PFSK-1 (cell line): ENCODE measurements at regions not wholly inside any gene's neighbourhood (a gene's known extent, or its start where the extent isn't known, plus 50 kb on each side); places are given as distances from the start of the nearest gene placed in this dataset.

Experiments
- FOXP2 ChIP-seq: optimal IDR thresholded peaks from 2 replicates; pipeline ENCODE3; 2011; ENCODE audit warnings: borderline replicate concordance, control low read depth, inconsistent platforms; ENCODE audit not compliant: insufficient read depth; ENCODE audit errors: extremely low read length, extremely low read depth
- POLR2AphosphoS5 ChIP-seq: IDR thresholded peaks from 2 replicates; pipeline ENCODE4 v1.6.1; 2012; ENCODE audit warnings: low read depth, mild to moderate bottlenecking, control low read depth, low read length, moderate library complexity
- SIN3A ChIP-seq: IDR thresholded peaks from 2 replicates; pipeline ENCODE4 v1.6.1; 2012; ENCODE audit warnings: mild to moderate bottlenecking, low read length, moderate library complexity, borderline replicate concordance; ENCODE audit not compliant: insufficient read depth
- TAF1 ChIP-seq: IDR thresholded peaks from 2 replicates; pipeline ENCODE4 v1.6.1; 2012; ENCODE audit warnings: low read length, control low read depth, borderline replicate concordance; ENCODE audit not compliant: insufficient read depth
- TF ChIP-seq, protein P1 (sequence below), 2 experiments: IDR thresholded peaks; 2 replicates each; pipeline versions ENCODE4 v1.6.1 to v1.8.0; 2011 to 2012; ENCODE audit warnings: low read depth in 2 of 2, low read length in 2 of 2, control low read depth in 1 of 2, inconsistent platforms in 1 of 2, mild to moderate bottlenecking in 1 of 2, moderate library complexity in 1 of 2; ENCODE audit not compliant: insufficient read depth in 1 of 2

DNA sequence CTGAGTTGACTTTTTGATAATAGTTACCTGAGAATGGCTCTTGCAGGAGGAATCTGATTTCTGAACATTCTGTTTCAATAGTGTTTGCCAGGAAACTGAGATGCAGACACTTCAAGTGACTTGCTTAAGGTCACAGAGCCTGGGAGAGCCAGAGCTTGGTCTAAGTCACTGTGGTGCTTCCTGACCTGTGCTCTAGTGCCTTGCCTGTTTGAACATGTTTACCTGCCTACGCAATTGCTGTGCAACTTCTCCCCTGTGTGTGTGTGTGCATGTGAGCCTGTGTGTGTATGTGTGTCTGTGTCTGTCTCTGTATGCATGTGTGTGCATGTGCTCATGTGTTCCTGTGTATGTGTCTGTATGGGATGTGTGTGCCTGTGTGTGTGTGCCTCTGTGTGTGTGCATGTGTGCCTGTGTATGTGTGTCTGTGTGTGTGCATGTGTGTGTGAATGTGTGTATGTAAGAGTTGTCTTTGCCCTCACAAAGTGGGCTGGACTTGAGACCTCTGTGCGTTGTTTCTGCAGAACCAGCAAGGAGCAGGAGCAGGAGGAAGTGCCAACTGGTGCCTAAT lies 185.8 kb downstream of the GADD45G start:
- no peak for TF ChIP-seq POLR2AphosphoS5
- TF ChIP-seq, protein P1, sequence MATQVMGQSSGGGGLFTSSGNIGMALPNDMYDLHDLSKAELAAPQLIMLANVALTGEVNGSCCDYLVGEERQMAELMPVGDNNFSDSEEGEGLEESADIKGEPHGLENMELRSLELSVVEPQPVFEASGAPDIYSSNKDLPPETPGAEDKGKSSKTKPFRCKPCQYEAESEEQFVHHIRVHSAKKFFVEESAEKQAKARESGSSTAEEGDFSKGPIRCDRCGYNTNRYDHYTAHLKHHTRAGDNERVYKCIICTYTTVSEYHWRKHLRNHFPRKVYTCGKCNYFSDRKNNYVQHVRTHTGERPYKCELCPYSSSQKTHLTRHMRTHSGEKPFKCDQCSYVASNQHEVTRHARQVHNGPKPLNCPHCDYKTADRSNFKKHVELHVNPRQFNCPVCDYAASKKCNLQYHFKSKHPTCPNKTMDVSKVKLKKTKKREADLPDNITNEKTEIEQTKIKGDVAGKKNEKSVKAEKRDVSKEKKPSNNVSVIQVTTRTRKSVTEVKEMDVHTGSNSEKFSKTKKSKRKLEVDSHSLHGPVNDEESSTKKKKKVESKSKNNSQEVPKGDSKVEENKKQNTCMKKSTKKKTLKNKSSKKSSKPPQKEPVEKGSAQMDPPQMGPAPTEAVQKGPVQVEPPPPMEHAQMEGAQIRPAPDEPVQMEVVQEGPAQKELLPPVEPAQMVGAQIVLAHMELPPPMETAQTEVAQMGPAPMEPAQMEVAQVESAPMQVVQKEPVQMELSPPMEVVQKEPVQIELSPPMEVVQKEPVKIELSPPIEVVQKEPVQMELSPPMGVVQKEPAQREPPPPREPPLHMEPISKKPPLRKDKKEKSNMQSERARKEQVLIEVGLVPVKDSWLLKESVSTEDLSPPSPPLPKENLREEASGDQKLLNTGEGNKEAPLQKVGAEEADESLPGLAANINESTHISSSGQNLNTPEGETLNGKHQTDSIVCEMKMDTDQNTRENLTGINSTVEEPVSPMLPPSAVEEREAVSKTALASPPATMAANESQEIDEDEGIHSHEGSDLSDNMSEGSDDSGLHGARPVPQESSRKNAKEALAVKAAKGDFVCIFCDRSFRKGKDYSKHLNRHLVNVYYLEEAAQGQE (IDR thresholded peaks at IDR 0.05; ENCODE audit: insufficient read depth in 1 of 2, low read depth in 2 of 2, low read length in 2 of 2), result no peak
- TF ChIP-seq TAF1, result no peak
- TF ChIP-seq SIN3A, result no peak
- TF ChIP-seq FOXP2, result no peak

DNA sequence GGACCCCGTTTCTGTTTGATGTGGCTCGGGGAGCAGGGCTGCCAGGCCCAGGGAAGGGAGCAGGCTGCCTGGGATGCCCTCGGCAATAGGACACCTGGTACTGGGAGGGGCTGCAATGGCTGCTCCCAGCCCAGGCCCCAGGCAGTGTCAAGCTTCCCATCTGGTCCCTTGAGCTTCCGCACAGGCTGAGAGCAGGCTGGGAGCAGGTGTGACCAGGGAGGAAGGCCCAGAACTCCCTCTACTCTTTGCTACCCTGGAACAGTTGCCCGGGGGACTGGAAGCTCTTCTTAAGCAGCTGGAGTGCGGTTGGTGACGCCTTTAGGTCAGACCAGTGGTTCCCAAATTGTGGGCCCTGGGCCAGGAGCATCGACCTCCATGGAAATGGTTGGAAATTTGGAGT lies 186.9 kb downstream of the GADD45G start:
- TF ChIP-seq TAF1, result no peak
- TF ChIP-seq POLR2AphosphoS5, result no peak
- TF ChIP-seq SIN3A, result no peak
- TF ChIP-seq, protein P1 (IDR thresholded peaks at IDR 0.05; ENCODE audit: insufficient read depth in 1 of 2, low read depth in 2 of 2, low read length in 2 of 2), result no peak
- TF ChIP-seq FOXP2, result no peak

DNA sequence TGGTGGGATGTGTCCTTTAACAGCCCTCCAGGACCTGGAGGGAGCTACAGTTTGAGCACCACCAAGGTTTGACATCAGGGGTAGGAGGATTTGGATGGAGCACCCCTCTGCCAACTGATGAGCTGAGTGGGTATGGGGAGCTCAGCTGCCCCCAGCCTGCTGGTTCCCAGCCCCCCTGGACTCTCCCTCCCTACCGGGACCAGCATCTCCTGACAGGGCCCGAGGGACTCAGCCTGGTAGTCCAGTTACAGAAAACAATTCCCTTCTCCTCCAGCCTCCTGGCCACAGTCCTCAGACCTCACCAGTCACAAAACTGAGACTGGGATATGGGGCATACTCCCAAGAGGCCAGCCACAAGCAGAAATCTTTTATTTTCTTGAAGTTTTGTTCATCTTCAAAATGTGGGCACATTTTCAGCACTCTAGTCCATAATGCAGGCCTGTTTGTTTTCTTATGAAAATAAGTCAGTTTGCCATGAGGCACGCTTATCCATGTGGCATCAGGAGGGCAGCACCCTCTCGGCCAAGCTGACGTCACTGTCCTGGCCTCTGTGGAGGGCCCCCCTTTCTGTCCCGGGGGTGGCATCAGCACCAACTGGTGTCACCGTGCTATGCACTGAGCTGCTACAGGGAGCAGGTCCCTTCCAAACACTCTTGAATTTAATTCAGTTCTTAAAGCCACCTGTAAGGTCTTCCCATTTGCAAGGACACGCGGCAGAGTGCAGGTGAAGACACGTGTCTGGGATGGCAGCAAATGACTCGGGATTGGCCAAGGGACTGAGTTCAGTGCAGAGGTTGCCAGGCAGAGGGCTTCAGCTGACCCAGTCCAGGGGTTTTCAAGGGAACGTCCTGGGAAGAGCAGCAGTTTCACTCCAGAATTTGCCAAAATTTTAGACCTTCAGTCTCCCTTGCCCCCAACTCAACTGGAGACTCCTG lies 187.6 kb downstream of the GADD45G start:
- TF ChIP-seq TAF1, result no peak
- TF ChIP-seq POLR2AphosphoS5, result no peak
- TF ChIP-seq, protein P1 (IDR thresholded peaks at IDR 0.05; ENCODE audit: insufficient read depth in 1 of 2, low read depth in 2 of 2, low read length in 2 of 2), result no peak
- TF ChIP-seq FOXP2, result no peak
- no peak for TF ChIP-seq SIN3A

DNA sequence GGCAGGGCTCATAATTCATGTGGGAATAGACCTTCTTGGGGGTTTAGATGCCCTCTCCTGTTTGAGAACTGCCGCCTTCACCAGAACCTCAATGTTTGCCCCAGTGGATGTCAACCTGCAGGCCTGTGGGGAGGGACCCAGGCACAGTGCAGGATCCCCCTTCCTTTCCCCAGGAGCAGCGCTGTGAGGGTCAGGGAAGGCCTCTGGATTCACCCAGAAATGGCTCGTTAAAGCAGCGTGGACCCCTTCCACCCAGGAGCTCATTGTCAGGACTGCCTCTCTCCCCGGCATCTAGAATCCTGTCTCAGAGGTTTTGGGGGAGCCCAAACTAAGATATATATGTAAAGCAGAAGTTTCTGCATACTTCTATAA lies 188.3 kb downstream of the GADD45G start:
- TF ChIP-seq TAF1, result no peak
- TF ChIP-seq, protein P1 (IDR thresholded peaks at IDR 0.05; ENCODE audit: insufficient read depth in 1 of 2, low read depth in 2 of 2, low read length in 2 of 2), result no peak
- no peak for TF ChIP-seq POLR2AphosphoS5
- no peak for TF ChIP-seq SIN3A
- no peak for TF ChIP-seq FOXP2
